Activated CD4-positive, alpha-beta memory T cell treated with anti-CD3 and anti-CD28 coated beads for 36 hours (primary cell): ENCODE measurements at regions not wholly inside any gene's neighbourhood (a gene's known extent, or its start where the extent isn't known, plus 50 kb on each side); places are given as distances from the start of the nearest gene placed in this dataset.
"Not testable (repeated sequence)": the region's sequence is repeated elsewhere in the genome, so short reads cannot be mapped to it uniquely, and the experiment has no call there.

ENCODE experiments used
- CTCF ChIA-PET: fragments of 350-600 bp; sonication (Branson Sonifier 250); formaldehyde crosslinking; loops from one replicate; lab custom pipeline; 2021; ENCODE audit warnings: antibody characterized with exemption, inconsistent platforms; lab: Charles Lee
- POLR2A ChIA-PET: fragments of 350-600 bp; sonication (Branson Sonifier 250); formaldehyde crosslinking; loops from one replicate; lab custom pipeline; 2021; ENCODE audit warnings: antibody characterized with exemption; lab: Charles Lee
- DNase-seq: peaks from one replicate; pipeline ENCODE4 v3.0.0-alpha.2; 2020
- H3K27ac Mint-ChIP-seq: one replicate; pipeline ENCODE4 v1.8.0; 2021; ENCODE audit warnings: mixed read lengths
- H3K27me3 Mint-ChIP-seq: one replicate; pipeline ENCODE4 v1.8.0; 2021; ENCODE audit warnings: mixed read lengths
- H3K36me3 Mint-ChIP-seq: one replicate; pipeline ENCODE4 v1.8.0; 2021; ENCODE audit warnings: mixed read lengths
- H3K4me1 Mint-ChIP-seq: one replicate; pipeline ENCODE4 v1.8.0; 2021; ENCODE audit warnings: low read depth, mixed read lengths
- H3K4me3 Mint-ChIP-seq: one replicate; pipeline ENCODE4 v1.8.0; 2021; ENCODE audit warnings: mild to moderate bottlenecking, mixed read lengths
- H3K9me3 Mint-ChIP-seq: one replicate; pipeline ENCODE4 v1.8.0; 2021; ENCODE audit warnings: mixed read lengths
- intact Hi-C: fragments of 100-400 bp; cut with micrococcal nuclease; formaldehyde crosslinking; loops from one replicate; pipeline ENCODE4 v1.15.1; 2023

DNA sequence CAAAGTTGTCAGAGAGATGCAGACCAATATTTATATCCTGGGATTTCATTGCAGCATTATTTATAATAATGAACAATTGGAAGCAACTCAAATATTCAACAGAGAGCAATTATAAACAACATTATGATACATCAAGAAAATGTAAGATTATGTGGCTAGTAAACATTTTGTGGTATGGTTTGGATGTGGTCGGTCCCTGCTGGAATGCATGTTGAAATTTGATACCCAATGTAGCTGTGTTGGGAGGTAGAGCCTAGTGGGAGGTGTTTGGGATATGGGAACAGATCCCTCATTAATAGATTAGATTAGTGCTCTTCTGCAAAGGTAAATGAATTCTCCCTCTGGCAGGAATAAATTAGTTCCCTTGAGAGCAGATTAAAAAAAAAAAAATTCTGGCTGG, 350.9 kb downstream of the ANKRD30A start:
- Mint-ChIP-seq H3K9me3 (no peaks in the 10 kb centered on the region), H3K27me3 (no peaks in the 10 kb centered on the region), H3K27ac (no peak overlapping the region), H3K36me3 (no peaks in the 10 kb centered on the region), H3K4me3 (no peak overlapping the region), H3K4me1 (no peaks in the 10 kb centered on the region)
- POLR2A ChIA-PET = no interaction called here
- intact Hi-C loops = no loop called here
- CTCF ChIA-PET = no interaction called here
- no peak for DNase-seq

DNA sequence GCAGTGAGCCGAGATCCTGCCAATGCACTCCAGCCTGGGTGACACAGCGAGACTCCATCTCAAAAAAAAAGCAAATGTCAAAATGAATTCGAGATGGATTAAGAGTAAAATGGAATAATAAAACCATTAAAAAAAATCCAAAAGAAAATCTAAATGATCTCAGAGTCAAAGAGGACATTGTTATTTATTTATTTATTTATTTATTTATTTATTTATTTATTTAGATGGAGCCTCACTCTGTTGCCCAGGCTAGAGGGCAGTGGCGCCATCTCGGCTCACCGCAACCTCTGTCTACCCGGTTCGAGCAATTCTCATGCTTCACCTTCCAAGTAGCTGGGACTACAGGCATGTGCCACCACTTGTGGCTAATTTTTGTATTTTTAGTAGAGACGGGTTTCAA, 349.2 kb downstream of the ANKRD30A start:
- ChIA-PET CTCF (no interaction called here), POLR2A (no interaction called here)
- Mint-ChIP-seq H3K36me3 (no peaks in the 10 kb centered on the region), H3K27me3 (no peaks in the 10 kb centered on the region), H3K9me3 (peaks cover 2% of the 10 kb centered on the region), H3K4me3 (no peak overlapping the region), H3K4me1 (no peaks in the 10 kb centered on the region), H3K27ac (no peak overlapping the region)
- no peak for DNase-seq
- intact Hi-C loops = no loop called here

DNA sequence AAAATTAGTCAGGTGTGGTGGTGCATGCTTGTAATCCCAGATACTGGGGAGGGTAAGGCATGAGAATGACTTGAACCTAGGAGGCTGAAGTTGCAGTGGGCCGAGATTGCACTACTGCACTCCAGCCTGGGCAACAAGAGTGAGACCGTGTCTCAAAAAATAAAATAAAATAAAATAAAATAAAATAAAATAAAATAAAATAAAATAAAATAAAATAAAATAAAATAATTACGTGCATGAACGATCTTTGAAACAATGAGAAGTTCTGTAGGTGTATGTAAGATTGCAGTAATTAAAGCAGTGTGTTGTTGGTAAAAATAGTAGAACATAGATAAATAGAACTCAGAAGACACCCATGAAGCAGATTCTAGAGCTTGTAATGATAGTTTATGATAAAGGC, 348.5 kb downstream of the ANKRD30A start:
- POLR2A ChIA-PET = no interaction called here

DNA sequence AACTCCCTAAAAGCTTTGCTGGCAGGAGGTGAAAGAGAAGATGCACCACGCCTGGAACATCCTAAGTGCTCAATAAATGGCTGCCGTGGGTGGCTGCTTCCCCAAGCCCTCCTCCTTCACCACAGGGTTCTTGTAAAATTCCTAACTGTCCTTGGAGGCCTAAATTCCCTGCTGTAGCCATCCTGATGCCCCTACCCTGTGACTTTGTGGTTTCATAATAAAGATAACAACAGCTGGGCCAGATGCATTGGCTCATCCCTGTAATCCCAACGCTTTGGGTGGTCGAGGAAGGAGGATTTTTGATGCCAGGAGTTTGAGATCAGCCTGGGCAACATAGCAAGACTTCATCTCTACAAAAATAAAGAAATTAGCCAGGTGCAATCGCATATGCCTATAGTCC, 341.8 kb downstream of the ANKRD30A start:
- H3K27ac Mint-ChIP-seq = no peak overlapping the region
- H3K9me3 Mint-ChIP-seq = peaks cover 2% of the 10 kb centered on the region
- no peak for DNase-seq
- H3K4me1 Mint-ChIP-seq = no peaks in the 10 kb centered on the region
- no peaks in the 10 kb centered on the region for H3K36me3 Mint-ChIP-seq
- ChIA-PET POLR2A (interaction anchor here (0.7 kb wide), 1 partner anchor 247 kb away, joined by 4 read pairs; no protein-coding TSS in a partner anchor), CTCF (no interaction called here)
- intact Hi-C loops = no loop called here
- no peak overlapping the region for H3K4me3 Mint-ChIP-seq
- no peaks in the 10 kb centered on the region for H3K27me3 Mint-ChIP-seq

More for the DNA sequence above, 348.5 kb downstream of the ANKRD30A start:
- CTCF ChIA-PET = no interaction called here
- intact Hi-C loops = no loop called here
- H3K36me3 Mint-ChIP-seq = no peaks in the 10 kb centered on the region
- no peaks in the 10 kb centered on the region for H3K27me3 Mint-ChIP-seq
- no peak overlapping the region for H3K27ac Mint-ChIP-seq
- no peak for DNase-seq
- no peak overlapping the region for H3K4me3 Mint-ChIP-seq
- H3K4me1 Mint-ChIP-seq = no peaks in the 10 kb centered on the region
- peaks cover 2% of the 10 kb centered on the region for H3K9me3 Mint-ChIP-seq

DNA sequence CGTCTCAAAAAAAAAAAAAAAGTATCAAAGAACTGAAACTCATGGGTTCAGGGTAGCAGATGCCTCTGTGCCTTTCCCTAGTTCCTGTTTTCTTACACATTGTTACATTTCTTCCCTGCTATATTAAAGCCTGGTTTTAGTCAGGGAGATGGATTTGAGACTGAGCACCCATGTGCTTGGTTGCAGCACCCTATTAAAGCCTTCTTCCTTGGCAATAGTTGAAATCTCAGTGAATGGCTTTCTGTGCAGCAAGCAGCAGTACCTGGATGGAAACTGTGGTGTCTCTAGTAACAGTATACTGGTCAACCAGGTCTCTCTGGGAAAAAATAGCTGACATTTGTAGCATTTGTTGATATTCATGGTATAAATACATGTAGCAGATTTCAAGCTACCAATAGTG, 331.1 kb downstream of the ANKRD30A start:
- no peaks in the 10 kb centered on the region for H3K27me3 Mint-ChIP-seq
- POLR2A ChIA-PET = no interaction called here
- intact Hi-C loops = no loop called here
- H3K36me3 Mint-ChIP-seq = no peaks in the 10 kb centered on the region
- H3K4me3 Mint-ChIP-seq = no peak overlapping the region
- H3K9me3 Mint-ChIP-seq = peaks cover 25% of the 10 kb centered on the region
- CTCF ChIA-PET = no interaction called here
- no peak for DNase-seq
- no peaks in the 10 kb centered on the region for H3K4me1 Mint-ChIP-seq
- H3K27ac Mint-ChIP-seq = no peak overlapping the region

DNA sequence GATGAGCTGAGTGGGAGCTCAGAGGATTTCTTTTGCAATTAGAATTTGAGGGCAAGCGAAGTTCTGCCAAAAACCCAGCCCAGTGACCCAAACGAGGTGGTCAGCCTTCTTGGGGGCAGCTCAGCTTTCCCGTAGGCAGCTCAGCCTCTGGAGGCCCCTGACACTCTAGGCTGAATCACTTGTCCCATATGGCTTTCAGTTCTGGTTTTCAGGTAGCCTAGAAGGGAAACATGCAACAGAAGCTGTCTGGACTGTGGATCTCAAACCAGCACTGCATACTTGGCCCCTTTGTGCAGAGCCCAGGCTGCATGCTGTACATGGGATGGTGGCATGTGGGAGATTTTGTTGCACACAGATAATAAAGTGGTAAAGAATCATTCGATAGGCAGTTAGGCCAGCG, 322.8 kb downstream of the ANKRD30A start:
- no peaks in the 10 kb centered on the region for H3K4me1 Mint-ChIP-seq
- no peak overlapping the region for H3K4me3 Mint-ChIP-seq
- H3K27me3 Mint-ChIP-seq = no peaks in the 10 kb centered on the region
- intact Hi-C loops = no loop called here
- DNase-seq = no peak
- ChIA-PET CTCF (no interaction called here), POLR2A (no interaction called here)
- peaks cover 17% of the 10 kb centered on the region for H3K9me3 Mint-ChIP-seq
- no peaks in the 10 kb centered on the region for H3K36me3 Mint-ChIP-seq
- no peak overlapping the region for H3K27ac Mint-ChIP-seq

DNA sequence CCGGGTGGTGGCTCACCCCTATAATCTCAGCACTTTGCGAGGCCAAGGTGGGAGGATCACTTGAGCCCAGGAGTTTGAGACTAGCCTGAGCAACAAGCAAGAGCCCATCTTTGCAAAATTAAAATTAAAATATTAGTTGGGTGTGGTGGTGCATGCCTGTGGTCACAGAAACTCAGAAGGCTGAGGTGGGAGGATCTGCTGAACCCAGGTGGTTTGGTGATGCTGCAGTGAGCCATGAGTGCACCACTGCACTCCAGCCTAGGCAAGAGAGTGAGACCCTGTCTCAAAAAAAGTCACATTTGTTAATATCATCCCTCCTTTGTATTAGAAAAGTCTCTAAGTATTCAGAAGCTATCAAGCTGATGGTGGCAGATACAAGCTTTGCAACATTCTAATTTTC, 317.5 kb downstream of the ANKRD30A start:
- Mint-ChIP-seq H3K27me3 (no peaks in the 10 kb centered on the region), H3K9me3 (peaks cover 14% of the 10 kb centered on the region), H3K27ac (no peak overlapping the region), H3K36me3 (no peaks in the 10 kb centered on the region), H3K4me3 (no peak overlapping the region), H3K4me1 (no peaks in the 10 kb centered on the region)
- intact Hi-C loops = no loop called here
- ChIA-PET CTCF (no interaction called here), POLR2A (no interaction called here)
- no peak for DNase-seq

DNA sequence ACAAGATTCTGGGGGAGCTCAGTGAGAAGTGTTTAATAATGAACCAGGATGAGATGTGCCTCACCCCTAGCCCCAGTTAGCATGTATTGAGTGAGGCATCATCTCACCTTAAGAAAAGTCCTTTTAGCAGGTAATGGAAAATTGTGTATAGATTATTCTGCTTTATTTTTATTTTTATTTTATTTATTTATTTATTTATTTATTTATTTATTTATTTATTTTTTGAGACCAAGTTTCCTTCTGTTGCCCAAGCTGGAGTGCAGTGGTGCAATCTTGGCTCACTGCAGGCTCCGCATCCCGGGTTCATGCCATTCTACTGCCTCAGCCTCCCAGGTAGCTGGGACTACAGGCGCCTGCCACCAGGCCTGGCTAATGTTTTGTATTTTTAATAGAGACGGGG, 315.8 kb downstream of the ANKRD30A start:
- DNase-seq, H3K4me3 Mint-ChIP-seq, intact Hi-C loops, H3K36me3 Mint-ChIP-seq, CTCF ChIA-PET, H3K27me3 Mint-ChIP-seq, H3K27ac Mint-ChIP-seq, POLR2A ChIA-PET, H3K4me1 Mint-ChIP-seq: not testable (repeated sequence)
- peaks cover 12% of the 10 kb centered on the region for H3K9me3 Mint-ChIP-seq

DNA sequence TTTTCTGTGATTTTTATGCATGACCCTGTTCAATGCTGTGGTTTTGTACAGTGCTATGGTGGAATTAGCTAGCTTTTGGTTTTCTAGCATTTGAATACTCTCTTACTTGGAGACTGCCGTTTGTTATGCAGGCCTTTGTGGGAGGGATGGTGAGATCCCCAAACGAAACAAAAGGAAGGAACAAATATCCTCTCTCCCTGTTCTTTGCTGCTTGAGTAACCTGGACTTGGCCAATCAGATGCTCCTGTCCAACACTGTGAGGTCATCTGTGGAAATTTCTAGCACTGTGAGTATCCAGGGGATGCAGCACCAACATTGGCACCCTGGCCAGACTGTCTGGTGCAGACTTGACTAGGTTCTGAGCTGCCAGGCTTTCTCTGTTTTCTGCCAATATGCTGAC, 314.4 kb downstream of the ANKRD30A start:
- Mint-ChIP-seq H3K4me1 (no peaks in the 10 kb centered on the region), H3K36me3 (no peaks in the 10 kb centered on the region), H3K27me3 (no peaks in the 10 kb centered on the region), H3K9me3 (peaks cover 4% of the 10 kb centered on the region), H3K4me3 (no peak overlapping the region), H3K27ac (no peak overlapping the region)
- intact Hi-C loops = no loop called here
- POLR2A ChIA-PET = no interaction called here
- CTCF ChIA-PET = no interaction called here
- DNase-seq = no peak

DNA sequence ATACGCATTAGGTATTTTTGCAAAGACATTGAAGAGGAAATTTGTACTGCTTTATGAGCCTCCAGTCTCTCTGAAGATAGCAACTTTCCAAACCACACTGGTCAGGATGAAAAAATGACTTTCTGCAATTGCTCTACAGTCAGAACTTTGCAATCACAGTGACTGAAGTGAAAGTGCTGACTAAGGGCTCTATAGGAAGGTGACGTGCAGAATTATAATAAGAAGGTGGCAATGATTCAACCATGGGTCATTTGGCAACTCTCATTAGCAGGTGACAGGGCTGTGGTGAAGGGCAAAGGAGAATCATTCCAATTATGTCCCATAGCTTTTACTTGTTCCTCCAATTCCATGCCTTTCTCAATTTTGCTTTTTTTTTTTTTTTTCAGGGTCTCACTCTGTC, 311.0 kb downstream of the ANKRD30A start:
- intact Hi-C loops = no loop called here
- DNase-seq = no peak
- H3K4me1 Mint-ChIP-seq = no peaks in the 10 kb centered on the region
- H3K9me3 Mint-ChIP-seq = peaks cover 2% of the 10 kb centered on the region
- no peaks in the 10 kb centered on the region for H3K36me3 Mint-ChIP-seq
- no peaks in the 10 kb centered on the region for H3K27me3 Mint-ChIP-seq
- POLR2A ChIA-PET = no interaction called here
- H3K4me3 Mint-ChIP-seq = no peak overlapping the region
- CTCF ChIA-PET = no interaction called here
- no peak overlapping the region for H3K27ac Mint-ChIP-seq

DNA sequence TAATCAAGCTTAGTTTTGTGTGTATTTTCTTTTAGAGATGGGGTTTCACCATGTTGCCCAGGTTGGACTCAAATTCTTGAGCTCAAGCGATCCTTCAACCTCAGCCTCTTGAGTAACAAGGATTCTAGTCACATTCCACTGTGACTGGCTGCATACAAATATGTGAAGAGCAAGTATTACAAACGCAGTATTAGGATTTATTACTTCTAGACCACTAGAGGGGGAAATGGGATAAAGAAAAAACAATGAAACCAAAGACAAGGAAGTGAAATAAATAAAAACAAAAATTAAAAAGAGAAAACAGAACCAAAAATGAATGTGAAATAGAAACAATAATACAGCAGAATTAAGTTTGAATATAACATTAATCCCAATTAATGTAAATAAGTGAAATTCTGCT, 308.7 kb downstream of the ANKRD30A start:
- H3K27me3 Mint-ChIP-seq = no peaks in the 10 kb centered on the region

More for the DNA sequence above, 308.7 kb downstream of the ANKRD30A start:
- POLR2A ChIA-PET = no interaction called here
- Mint-ChIP-seq H3K27ac (no peak overlapping the region), H3K4me3 (no peak overlapping the region), H3K9me3 (peaks cover 5% of the 10 kb centered on the region), H3K36me3 (no peaks in the 10 kb centered on the region), H3K4me1 (no peaks in the 10 kb centered on the region)
- CTCF ChIA-PET = no interaction called here
- intact Hi-C loops = no loop called here
- no peak for DNase-seq
